Islet precursor cell (in vitro differentiated cells): ENCODE measurements at regions not wholly inside any gene's neighbourhood (a gene's known extent, or its start where the extent isn't known, plus 50 kb on each side); places are given as distances from the start of the nearest gene placed in this dataset.
"Not testable (repeated sequence)": the region's sequence is repeated elsewhere in the genome, so short reads cannot be mapped to it uniquely, and the experiment has no call there.

ENCODE experiments used
- DNase-seq: peaks from one replicate; pipeline ENCODE4 v3.0.0-alpha.2; 2018

DNA sequence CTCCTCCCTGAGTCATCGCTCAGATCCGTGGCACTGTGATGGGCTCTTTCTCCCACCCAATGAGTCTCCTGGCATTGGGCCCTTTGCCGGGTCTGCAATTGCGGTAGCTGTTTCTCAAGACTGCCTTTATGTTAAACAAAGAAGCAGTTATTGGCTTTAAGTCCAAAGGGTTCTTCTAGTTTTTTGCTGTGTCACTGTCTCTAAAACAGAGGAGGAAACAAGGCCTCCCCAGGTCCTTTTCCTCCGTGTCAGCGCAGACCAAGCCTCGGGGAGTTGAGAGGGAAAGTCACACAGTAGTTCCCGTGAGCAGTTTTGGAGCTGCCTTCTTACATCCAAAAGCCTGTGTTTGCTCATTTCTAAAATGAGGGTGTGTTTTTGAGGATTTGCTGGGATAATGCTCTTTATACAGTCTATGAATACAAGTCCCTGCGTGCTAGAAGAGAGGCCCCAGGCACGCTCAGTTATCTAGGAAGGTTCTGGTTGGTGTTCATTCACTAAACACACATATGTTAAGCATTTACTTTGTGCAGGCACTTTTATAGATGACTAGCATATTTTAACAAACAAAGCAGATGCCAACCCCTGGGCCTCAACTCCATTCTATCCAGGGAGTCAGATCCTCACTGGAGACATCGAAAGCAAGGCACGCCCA is 126.0 kb upstream of the PZP start:
- DNase-seq, result peak; percentile 49

- peak; percentile 38 for DNase-seq
Observed at GRCh38 chr12:9333161-9333560, 125.0 kb upstream of the PZP start.

DNA sequence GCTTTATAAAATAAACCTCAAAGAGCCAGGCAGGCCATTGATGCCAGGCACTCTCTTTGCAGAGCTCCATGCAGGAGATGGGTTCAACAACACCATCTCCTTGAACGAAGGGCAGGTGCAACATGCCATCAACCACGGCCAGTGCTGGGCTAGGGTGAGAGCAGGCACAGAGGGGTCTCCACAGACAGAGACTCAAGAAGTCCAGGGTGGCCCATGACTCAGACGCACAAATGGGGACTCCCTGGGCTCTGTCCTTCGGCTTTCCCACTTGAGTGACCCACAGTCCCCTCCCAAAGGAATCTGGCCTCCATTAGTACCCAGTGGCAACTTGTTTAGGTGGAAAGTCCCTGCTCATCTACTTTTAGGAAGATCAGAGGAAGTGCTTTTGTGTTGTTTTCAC is 124.4 kb upstream of the PZP start:
- DNase-seq, result no peak

DNA sequence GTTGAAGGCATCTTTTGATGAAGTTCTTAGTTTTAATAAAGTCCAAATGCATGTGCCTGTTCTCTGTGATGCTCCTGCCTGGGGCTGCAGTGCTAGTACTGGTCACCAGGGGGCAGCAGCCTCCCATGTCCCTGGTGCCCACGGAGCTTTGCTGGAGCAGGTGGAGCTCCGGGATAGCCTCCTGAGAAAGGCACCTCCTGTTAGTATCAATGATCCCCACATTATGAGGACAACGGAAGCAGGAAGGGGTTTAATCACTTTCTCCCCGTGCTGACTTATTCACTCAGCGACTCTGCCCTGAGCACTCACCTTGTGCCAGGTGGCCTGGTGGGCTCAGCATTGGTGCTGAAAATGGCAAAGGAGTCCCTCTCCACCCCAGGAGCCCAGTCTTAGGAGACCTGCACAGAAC is 123.0 kb upstream of the PZP start:
- peak; percentile 85 for DNase-seq

- no peak for DNase-seq
Observed at GRCh38 chr12:9329019-9329418, 120.8 kb upstream of the PZP start.

DNA sequence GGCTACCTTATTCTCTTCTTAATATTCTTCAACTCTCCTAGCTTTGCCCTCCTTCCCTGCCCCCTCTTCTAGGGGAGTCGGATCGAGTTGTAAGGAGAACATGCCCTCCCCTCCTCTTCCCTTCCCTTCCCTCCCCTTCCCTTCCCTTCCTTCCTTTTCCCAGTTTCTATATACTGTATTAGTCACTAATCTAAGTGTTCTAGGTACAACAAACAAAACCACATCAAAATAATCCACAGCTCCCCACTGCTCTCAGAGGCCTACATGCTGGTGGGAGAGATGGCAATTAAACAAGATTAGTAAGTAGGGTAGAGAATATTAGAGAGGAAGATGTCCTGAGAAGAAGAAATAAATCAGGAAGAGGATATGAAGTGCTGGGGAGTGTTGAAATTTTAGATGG is 119.9 kb upstream of the PZP start:
- no peak for DNase-seq

GRCh38 chr12:9327320-9327719 is 119.1 kb upstream of the PZP start:
- DNase-seq, result no peak

- not testable (repeated sequence) for DNase-seq
Observed at GRCh38 chr12:9326849-9327248, 118.7 kb upstream of the PZP start.

DNA sequence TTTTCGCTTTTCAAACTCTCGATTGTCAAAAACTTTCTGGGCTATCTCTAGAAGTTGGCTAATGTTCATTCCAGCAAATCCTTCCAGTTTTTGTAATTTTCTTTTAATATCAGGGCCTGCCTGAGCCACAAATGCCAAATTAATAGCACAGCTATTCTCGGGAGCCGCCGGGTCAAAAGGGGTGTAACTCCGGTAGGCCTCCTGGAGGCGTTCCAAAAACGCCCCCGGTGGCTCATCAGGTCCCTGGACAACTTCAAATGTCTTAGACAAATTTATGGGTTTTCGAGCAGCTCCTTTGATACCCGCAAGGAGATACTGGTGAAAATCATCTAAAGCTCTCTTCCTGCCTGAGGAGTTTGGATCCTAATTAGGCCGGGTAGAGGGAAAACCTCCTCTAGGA is 117.9 kb upstream of the PZP start:
- DNase-seq, result no peak

DNA sequence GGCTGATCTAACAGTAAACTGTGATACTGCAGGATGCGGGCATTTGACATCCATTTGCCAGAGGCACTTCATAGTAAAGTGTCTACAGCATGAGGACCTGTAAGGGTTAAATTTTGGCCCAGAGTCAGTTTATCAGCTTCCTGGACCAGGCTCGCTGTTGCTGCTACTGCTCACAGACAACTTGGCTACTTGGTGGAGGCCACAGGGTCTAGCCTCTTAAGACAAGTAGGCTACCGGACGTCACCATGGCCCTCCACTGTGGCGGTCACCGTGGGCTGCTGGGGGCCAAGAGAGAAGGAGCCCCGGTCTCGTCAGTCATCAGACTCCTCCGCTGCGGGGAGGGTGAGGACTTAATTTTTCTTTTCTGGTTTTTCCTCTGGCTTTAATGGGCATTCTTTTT is 117.3 kb upstream of the PZP start:
- no peak for DNase-seq

DNA sequence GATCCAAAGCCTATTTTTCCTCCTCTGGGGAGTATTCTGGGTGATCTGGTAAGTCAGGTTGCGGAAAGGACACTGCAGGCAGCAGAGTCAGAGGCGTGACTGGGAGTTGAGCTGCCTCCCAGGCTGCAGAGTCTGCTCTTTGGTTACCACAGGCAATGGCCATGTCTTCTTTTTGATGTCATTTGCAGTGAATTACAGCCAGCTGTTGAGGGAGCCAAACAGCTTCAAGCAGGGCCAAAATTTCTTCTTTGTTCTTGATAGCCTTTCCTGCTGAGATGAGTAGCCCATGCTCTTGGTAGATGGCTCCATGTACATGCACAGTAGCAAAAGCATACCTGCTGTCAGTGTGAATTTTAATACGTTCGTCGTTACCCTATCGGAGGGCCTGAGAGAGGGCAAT is 116.6 kb upstream of the PZP start:
- no peak for DNase-seq

GRCh38 chr12:9323144-9323681 is 115.0 kb upstream of the PZP start:
- DNase-seq, result no peak

GRCh38 chr12:9319842-9320173 is 111.6 kb upstream of the PZP start:
- no peak for DNase-seq

GRCh38 chr12:9319044-9319841 is 111.0 kb upstream of the PZP start:
- no peak for DNase-seq

DNA sequence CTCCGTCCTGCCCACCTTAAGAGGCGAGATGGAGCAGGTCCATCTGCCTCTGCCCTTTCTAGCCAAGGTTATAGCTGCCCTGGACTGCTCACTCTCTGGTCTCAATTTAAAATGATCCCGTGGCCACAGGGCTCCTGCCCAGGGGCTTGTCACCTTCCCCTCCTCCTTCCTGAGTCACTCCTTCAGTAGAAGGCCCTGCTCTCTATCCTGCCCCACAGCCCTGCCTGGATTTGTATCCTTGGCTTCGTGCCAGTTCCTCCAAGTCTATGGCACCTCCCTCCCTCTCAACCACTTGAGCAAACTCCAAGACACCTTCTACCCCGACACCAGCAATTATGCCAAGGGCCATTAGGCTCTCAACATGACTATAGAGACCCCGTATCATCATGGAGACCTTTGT is 105.3 kb upstream of the PZP start:
- not testable (repeated sequence) for DNase-seq

- not testable (repeated sequence) for DNase-seq
Observed at GRCh38 chr12:9312406-9313392, 104.5 kb upstream of the PZP start.

GRCh38 chr12:9311454-9311853 is 103.3 kb upstream of the PZP start:
- not testable (repeated sequence) for DNase-seq

DNA sequence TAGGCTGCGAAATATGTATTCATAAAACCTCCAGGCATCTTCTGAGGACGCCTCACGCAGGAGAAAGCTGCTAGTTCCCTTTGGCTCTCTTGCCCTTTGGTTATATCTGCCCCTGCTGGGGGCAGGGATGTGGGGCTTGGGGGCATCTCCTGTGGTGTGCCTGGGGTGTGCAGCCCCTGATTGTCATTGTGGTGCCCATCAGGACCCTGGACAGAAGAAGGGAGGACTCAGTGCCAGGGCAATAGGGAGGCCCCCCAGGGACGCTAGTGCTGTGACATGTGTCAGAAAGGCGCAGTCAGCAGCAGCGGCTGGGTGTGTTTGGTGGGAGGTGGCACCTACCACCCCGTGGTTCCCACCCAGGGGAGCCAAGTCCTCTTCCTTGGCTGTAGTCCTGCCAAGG is 102.5 kb upstream of the PZP start:
- DNase-seq, result not testable (repeated sequence)

DNA sequence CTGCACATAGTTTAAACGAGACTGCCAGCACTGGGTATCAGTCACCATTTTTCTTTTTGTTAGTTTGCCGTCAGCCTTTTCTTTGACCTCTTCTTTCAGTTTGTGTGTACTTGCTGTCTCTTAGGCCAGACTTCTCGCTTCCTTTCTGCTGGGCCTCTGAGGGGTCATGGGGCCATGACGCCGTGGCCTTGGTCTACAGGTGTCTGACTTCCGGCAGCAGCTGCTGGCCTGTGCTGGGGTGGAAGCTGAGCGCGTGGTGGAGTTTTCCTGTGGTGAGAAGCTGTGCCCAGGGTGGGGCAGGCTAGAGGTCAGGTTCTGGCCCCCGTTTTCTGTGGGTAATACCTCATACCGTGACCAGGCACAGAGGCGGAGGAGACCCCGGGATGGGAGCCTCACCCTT is 101.6 kb upstream of the PZP start:
- DNase-seq, result not testable (repeated sequence)

DNA sequence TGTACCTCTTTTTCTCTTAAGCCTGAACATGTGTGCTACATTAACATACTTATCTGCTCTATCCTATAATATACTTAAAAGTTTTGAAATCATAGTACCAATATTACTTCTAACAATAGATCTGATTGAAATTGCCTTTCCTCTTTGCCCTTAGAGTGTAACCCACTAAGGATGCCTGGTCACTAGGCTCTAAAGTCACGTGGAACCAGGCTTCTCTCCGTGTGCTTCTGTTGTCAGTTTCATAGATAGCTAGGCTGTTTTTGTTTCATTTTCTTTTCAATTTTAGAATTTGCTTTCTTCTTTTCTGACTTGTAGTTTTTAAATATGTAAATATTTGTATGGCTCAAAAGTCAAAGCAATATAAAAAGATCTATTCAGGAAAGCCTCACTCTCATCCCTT is 100.5 kb upstream of the PZP start:
- not testable (repeated sequence) for DNase-seq

- DNase-seq, result not testable (repeated sequence)
Observed at GRCh38 chr12:9308163-9308562, 100.0 kb upstream of the PZP start.

DNA sequence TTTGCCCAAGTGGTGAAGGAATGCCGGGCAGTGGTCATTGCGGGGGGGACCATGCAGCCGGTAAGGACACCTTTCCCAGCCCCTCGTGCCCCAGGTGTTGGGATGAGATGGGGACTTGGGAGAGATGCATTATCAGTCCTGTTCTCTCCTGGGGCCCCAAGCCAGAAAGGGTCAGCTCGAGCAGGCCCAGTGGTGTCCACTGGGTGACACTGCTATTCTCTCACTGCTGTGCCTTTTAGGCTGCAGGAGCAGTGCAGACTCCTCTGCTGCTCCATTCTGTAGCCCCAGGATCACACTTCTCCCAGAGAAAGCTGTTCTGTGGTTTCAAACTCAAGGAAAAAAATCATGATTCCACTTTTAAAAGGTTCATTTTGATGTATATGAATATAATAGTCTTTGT is 99.1 kb upstream of the PZP start:
- DNase-seq, result not testable (repeated sequence)

GRCh38 chr12:9306004-9306403 is 97.8 kb upstream of the PZP start:
- DNase-seq, result not testable (repeated sequence)
